Heart right ventricle (tissue), 16 donors: ENCODE measurements at regions not wholly inside any gene's neighbourhood (a gene's known extent, or its start where the extent isn't known, plus 50 kb on each side); places are given as distances from the start of the nearest gene placed in this dataset.

Source experiments
- ATAC-seq, 8 donors: fragments of 200-7000 bp; cut with Tn5 transposase; one replicate each; pipeline ENCODE4 v1.9.1; 2020; ENCODE audit warnings: mild to moderate bottlenecking in 8 of 8, moderate library complexity in 8 of 8, moderate number of reproducible peaks in 1 of 8
- DNase-seq, 2 donors: peaks; one replicate each; pipeline ENCODE4 v3.0.0-alpha.2; 2020
- H3K27ac ChIP-seq, 10 donors: fragments of 200-600 bp; sonication (generic) in 2 of 10; one replicate each; pipeline versions ENCODE4 v1.5.0 to v1.8.0; 2020 to 2022; ENCODE audit warnings: mild to moderate bottlenecking in 3 of 10
- H3K27me3 ChIP-seq, 7 donors: fragments of 200-600 bp; one replicate each; pipeline ENCODE4 v1.8.0; 2021 to 2022; ENCODE audit warnings: mild to moderate bottlenecking in 2 of 7
- H3K36me3 ChIP-seq, 9 donors: fragments of 200-600 bp; sonication (generic) in 1 of 9; one replicate each; pipeline versions ENCODE4 v1.5.0 to v1.8.0; 2020 to 2022; ENCODE audit warnings: mild to moderate bottlenecking in 2 of 9
- H3K4me1 ChIP-seq, 9 donors: fragments of 200-600 bp; sonication (generic) in 1 of 9; one replicate each; pipeline versions ENCODE4 v1.5.0 to v1.8.0; 2020 to 2022; ENCODE audit warnings: mild to moderate bottlenecking in 4 of 9
- H3K4me3 ChIP-seq, 10 donors: fragments of 200-600 bp; sonication (generic) in 2 of 10; one replicate each; pipeline versions ENCODE4 v1.5.0 to v1.8.0; 2020 to 2022; ENCODE audit warnings: mild to moderate bottlenecking in 7 of 10, moderate library complexity in 2 of 10
- H3K9me3 ChIP-seq, 11 donors: fragments of 200-600 bp in 10 of 11; sonication (generic) in 2 of 11; one replicate each; pipeline versions ENCODE4 v1.5.0 to v1.8.0; 2013 to 2022; ENCODE audit warnings: mild to moderate bottlenecking in 2 of 11, control low read depth in 1 of 11, moderate library complexity in 1 of 11
- CTCF ChIP-seq, 9 donors: fragments of 200-600 bp; sonication (generic) in 2 of 9; IDR thresholded peaks; one replicate each; pipeline versions ENCODE4 v1.5.0 to v1.8.0; 2021 to 2022; ENCODE audit warnings: antibody characterized with exemption in 9 of 9, mild to moderate bottlenecking in 5 of 9, moderate library complexity in 1 of 9
- WGBS, 2 donors: extraction: QIAGEN DNeasy Blood & Tissue Kit; methylation state at CpG; one replicate each; pipeline ENCODE4 v1.1.7; 2013; ENCODE audit warnings: inconsistent platforms in 1 of 2; 5-methylcytosine and 5-hydroxymethylcytosine counted together
- intact Hi-C, 10 donors: fragments of 100-400 bp; cut with DNase I; formaldehyde crosslinking; loops; one replicate each; pipeline versions ENCODE4 v1.11.1 to v1.14.2; 2022
- donor health status: Arrhythmogenic right ventricular cardiomyopathy.
- donor health status: ischemic (EF 13 %, LVEDD 7.1; RV severe dilation, severe dysfunction).
- donor health status: healthy with polysubstance abuse.
- donor health status: DM: no; HTN: yes; CAD: no.
- donor health status: DM: no; HTN: no; CAD: no.
- donor health status: ischemic (EF 25% LVEDD 6.9; RV normal size, moderate dysfunction).
- donor health status: ischemic (EF 25% LVEDD 5.7; RV mildly dilated, moderate dysfunction).
- donor health status: healthy.
- donor health status: DM: yes; HTN: yes; CAD: no.
- donor health status: Ischemic cardiomyopathy.
- donor health status: ischemic (EF 35%, LVEDD 5.7; RV mildly dilated, moderate dysfunction).
- donor health status: nonischemic (EF 11% LVEDD 7.7; RV severe dilation, severe dysfunction).
- donor health status: DM: yes; HTN: yes; CAD: no.
- donor health status: PGD.
- donor health status: ischemic (EF 29% LVEDD 5.4; RV normal size, mild dysfunction).
- donor health status: nonischemic (EF 23%, LVEDD 6.1; RV moderate dilation, normal function).

DNA sequence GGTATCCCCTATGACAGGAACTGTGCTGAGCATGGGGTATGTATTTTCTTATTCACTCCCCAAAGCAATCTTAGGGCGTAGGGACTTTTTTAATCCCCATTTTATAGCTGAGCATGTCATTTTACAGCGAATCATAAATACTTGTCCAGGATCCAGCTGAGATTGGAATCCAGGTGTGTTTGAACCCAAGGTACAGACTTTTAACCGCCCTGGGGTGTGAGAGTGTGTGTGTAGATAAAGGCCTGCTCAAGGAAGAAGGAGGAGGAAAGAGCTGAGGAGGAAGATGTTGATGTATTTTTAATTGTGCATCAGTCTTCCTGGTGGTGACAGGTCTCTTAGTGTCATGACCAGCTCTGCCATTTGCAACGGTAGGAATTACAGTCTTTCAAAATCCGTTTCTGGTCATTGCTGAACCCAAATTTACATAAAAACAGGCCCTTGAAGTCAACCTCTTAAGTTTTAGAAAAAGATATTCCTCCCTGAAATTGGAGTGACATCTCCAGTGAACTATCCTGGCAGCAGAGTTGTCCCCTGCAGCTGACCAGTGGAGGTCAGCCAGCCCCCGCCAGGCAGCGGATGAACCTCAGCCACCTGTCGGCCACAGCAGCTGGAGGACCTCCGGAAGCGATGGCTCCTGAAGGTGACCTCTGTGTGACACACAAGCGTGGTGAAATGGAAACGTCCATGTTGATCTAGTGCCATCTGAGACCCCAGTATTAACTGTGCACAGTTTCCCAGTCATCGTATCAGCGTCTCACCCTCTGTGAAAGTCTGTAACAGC, 92.8 kb upstream of the MITF start:
- no peak overlapping the region for H3K27ac ChIP-seq
- no peak for ATAC-seq
- no peaks in the 10 kb centered on the region for H3K36me3 ChIP-seq
- WGBS, 2 donors = 78 to 87% methylated on average over 14 of the region's 14 CpGs
- no peak overlapping the region for H3K4me3 ChIP-seq
- peaks cover 7 to 30% (median 21%) of the 10 kb centered on the region in 9 donors for H3K4me1 ChIP-seq
- no peak for TF ChIP-seq CTCF (IDR thresholded peaks at IDR 0.05)
- H3K9me3 ChIP-seq = no peaks in the 10 kb centered on the region
- no peak for DNase-seq
- intact Hi-C loops = no loop called here
- no peaks in the 10 kb centered on the region for H3K27me3 ChIP-seq

DNA sequence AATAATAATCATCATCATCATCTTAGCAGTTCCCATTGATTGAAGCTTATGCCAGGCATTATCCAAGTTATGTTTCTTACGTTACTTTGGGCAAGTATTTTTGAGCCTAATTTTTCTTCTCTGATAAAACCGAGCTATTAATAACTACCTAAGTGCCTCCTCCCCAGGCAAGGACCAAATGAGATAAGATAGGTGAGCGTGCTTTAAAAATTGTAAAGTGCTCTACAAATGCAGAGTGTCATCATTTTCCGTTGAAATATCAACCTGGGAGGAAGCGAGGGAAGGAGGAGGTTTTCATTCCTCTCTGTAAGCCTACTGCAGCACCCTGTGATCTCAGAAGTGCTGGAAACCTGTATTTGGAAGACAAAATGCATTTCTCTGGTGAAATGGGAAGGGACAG, 96.7 kb upstream of the MITF start:
- intact Hi-C loops = no loop called here
- Histone ChIP-seq H3K27me3 (peaks cover 0 to 4% (median 0%) of the 10 kb centered on the region in 7 donors), H3K9me3 (peaks cover 0 to 6% (median 0%) of the 10 kb centered on the region in 11 donors), H3K4me3 (no peak overlapping the region), H3K4me1 (peaks cover 0 to under 1% (median 0%) of the 10 kb centered on the region in 9 donors), H3K36me3 (no peaks in the 10 kb centered on the region), H3K27ac (no peak overlapping the region)
- ATAC-seq (no peak), DNase-seq (no peak)
- TF ChIP-seq CTCF (IDR thresholded peaks at IDR 0.05) = no peak
- WGBS, 2 donors = 34 to 49% methylated on average over 5 of the region's 5 CpGs

- H3K4me3 ChIP-seq = no peak overlapping the region
- ATAC-seq (no peak), DNase-seq (no peak)
- H3K27ac ChIP-seq = no peak overlapping the region
- TF ChIP-seq CTCF (IDR thresholded peaks at IDR 0.05) = no peak
- H3K9me3 ChIP-seq = peaks cover 0 to 6% (median 0%) of the 10 kb centered on the region in 11 donors
- intact Hi-C loops = no loop called here
- no peaks in the 10 kb centered on the region for H3K4me1 ChIP-seq
- 49 to 69% methylated on average over 1 of the region's 1 CpG for WGBS, 2 donors
- peaks cover 0 to 5% (median 0%) of the 10 kb centered on the region in 7 donors for H3K27me3 ChIP-seq
- no peaks in the 10 kb centered on the region for H3K36me3 ChIP-seq
Measured at GRCh38 chr3:69639851-69640250, 99.4 kb upstream of the MITF start.

- Histone ChIP-seq H3K4me3 (no peak overlapping the region), H3K27ac (no peak overlapping the region), H3K4me1 (no peaks in the 10 kb centered on the region), H3K36me3 (no peaks in the 10 kb centered on the region), H3K27me3 (no peaks in the 10 kb centered on the region), H3K9me3 (peaks cover 0 to 42% (median 7%) of the 10 kb centered on the region in 11 donors)
- DNase-seq (no peak), ATAC-seq (no peak)
- no peak for TF ChIP-seq CTCF (IDR thresholded peaks at IDR 0.05)
- intact Hi-C loops = loop anchor here in 1 of 10 donors (2.0 kb wide), 1 partner anchor 34 kb away; no protein-coding TSS in a partner anchor
- WGBS, 2 donors = 8% methylated on average over 1 of the region's 1 CpG
Measured at GRCh38 chr3:69628951-69629350, 110.3 kb upstream of the MITF start.
